ENCODE measurements at regions not wholly inside any gene's neighbourhood (a gene's known extent, or its start where the extent isn't known, plus 50 kb on each side); places are given as distances from the start of the nearest gene placed in this dataset.

DNA sequence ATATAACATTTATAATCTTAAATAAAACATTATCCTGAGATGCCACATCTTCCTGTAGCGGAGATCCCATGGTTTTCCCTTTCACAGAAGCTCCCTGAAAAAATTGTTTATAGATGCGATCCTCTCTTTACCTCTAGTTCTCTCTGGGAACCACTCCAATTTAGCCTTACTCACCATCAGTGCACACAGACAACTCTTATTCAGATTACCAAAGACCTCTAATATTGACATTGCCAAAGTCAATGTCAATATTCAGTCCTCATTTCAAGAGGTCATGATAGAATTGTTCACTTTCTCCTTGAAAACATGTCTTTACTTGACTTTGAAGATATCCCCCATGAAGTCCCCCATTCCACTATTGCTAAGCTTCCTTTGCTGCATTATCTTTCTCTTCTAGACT, 248.8 kb downstream of the CTH start:
- TF ChIP-seq, protein P1, sequence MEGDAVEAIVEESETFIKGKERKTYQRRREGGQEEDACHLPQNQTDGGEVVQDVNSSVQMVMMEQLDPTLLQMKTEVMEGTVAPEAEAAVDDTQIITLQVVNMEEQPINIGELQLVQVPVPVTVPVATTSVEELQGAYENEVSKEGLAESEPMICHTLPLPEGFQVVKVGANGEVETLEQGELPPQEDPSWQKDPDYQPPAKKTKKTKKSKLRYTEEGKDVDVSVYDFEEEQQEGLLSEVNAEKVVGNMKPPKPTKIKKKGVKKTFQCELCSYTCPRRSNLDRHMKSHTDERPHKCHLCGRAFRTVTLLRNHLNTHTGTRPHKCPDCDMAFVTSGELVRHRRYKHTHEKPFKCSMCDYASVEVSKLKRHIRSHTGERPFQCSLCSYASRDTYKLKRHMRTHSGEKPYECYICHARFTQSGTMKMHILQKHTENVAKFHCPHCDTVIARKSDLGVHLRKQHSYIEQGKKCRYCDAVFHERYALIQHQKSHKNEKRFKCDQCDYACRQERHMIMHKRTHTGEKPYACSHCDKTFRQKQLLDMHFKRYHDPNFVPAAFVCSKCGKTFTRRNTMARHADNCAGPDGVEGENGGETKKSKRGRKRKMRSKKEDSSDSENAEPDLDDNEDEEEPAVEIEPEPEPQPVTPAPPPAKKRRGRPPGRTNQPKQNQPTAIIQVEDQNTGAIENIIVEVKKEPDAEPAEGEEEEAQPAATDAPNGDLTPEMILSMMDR (IDR thresholded peaks at IDR 0.05; ENCODE audit: insufficient read depth, low read length, poor library complexity, severe bottlenecking) = no peak
- no peak for DNase-seq (ENCODE audit: extremely low read depth, insufficient read length)
- no peaks in the 10 kb centered on the region for H3K36me3 ChIP-seq (ENCODE audit: control insufficient read depth, insufficient read depth, low read length)
- no peaks in the 10 kb centered on the region for H3K27me3 ChIP-seq (replicated peaks; ENCODE audit: control insufficient read depth, insufficient read depth, low read length)
- no peak overlapping the region for H3K4me3 ChIP-seq (replicated peaks; ENCODE audit: low read depth, low read length)

DNA sequence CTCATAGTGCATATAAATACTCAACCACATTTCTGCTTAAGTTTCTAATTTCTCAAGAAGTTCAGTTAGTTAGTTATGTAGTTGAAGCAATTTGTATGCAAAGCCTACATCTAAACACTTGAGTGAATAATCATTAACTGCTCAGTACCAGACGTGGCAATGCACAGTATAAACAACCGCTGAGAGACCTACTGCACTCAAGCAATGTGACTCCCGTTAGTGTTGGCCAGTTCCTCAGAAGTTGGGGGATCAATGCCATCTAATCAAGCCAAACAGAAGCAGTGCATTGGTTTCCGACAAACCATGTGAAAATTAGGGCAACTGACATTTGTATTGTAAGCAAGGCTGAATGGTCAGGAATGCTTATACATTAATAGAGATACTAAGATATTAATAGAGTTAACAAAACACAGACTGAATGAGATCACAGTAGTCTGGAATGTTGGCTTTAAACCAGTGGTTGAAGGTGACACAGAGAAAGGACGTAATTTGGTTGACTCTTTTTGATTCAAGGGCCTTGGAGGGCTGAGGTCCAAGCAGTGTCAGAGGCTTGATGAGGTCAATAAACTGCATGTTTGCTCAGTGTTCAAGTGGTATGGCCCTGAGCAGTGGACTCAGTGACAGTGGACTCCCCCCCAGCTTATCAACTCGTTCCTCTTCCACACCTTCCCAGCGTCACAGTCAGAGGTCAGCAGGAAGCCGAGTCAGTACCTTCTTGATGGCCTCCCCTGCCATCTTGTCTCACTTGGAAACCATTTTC, 255.5 kb downstream of the CTH start:
- H3K36me3 ChIP-seq (ENCODE audit: control insufficient read depth, insufficient read depth, low read length) = no peaks in the 10 kb centered on the region
- no peaks in the 10 kb centered on the region for H3K27me3 ChIP-seq (replicated peaks; ENCODE audit: control insufficient read depth, insufficient read depth, low read length)
- DNase-seq (ENCODE audit: extremely low read depth, insufficient read length) = no peak
- TF ChIP-seq, protein P1 (IDR thresholded peaks at IDR 0.05; ENCODE audit: insufficient read depth, low read length, poor library complexity, severe bottlenecking) = no peak
- H3K4me3 ChIP-seq (replicated peaks; ENCODE audit: low read depth, low read length) = no peak overlapping the region

DNA sequence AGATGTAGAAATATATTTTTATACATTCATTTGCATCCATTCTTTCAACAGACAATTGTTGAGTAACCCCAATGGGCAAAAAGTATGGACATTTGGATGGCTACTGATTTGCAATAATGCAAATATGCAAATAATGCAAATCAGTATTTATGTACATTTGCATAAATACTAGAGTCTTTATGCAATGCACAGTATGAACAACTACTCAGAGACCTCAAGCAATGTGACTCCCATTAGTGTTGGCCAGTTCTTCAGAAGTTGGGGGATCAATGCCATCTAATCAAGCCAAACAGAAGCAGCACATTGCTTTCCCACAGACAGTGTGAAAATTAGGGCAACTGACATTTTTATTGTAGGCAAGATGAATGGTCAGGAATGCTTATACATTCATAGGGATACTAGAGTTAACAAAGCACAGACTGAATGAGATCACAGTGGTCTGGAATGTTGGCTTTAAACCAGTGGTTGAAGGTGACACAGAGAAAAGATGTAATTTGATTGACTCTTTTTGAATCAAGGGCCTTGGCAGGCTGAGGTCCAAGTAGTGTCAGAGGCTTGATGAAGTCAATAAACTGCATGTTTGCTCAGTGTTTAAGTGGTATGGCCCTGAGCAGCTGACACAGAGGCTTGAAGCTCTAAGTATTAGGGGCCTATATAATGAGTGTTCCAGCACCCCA, 256.6 kb downstream of the CTH start:
- H3K36me3 ChIP-seq (ENCODE audit: control insufficient read depth, insufficient read depth, low read length) = no peaks in the 10 kb centered on the region
- no peak for DNase-seq (ENCODE audit: extremely low read depth, insufficient read length)
- H3K4me3 ChIP-seq (replicated peaks; ENCODE audit: low read depth, low read length) = no peak overlapping the region
- TF ChIP-seq, protein P1 (IDR thresholded peaks at IDR 0.05; ENCODE audit: insufficient read depth, low read length, poor library complexity, severe bottlenecking) = no peak
- H3K27me3 ChIP-seq (replicated peaks; ENCODE audit: control insufficient read depth, insufficient read depth, low read length) = no peaks in the 10 kb centered on the region

DNA sequence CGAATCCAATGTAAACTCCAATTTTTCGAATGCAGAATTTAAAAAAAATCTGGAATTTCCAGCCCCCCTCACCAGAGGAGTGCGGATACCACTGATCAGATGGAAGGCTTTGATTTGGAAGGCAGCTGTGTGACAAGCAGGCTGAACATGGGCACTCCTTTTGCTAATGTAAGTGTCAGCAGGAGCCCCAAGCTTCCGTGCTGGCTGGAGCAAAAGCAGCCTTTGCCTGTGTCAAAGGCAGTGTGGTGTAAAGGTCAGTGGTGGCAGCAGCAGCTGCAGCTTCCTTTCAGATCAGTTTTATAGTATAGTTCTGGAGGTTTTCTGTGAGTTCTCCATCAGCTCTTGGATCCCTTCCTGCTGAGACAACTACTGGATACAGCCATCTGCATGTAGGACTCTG, 259.9 kb downstream of the CTH start:
- TF ChIP-seq, protein P1 (IDR thresholded peaks at IDR 0.05; ENCODE audit: insufficient read depth, low read length, poor library complexity, severe bottlenecking) = no peak
- DNase-seq (ENCODE audit: extremely low read depth, insufficient read length) = no peak
- H3K36me3 ChIP-seq (ENCODE audit: control insufficient read depth, insufficient read depth, low read length) = no peaks in the 10 kb centered on the region
- no peaks in the 10 kb centered on the region for H3K27me3 ChIP-seq (replicated peaks; ENCODE audit: control insufficient read depth, insufficient read depth, low read length)
- no peak overlapping the region for H3K4me3 ChIP-seq (replicated peaks; ENCODE audit: low read depth, low read length)

DNA sequence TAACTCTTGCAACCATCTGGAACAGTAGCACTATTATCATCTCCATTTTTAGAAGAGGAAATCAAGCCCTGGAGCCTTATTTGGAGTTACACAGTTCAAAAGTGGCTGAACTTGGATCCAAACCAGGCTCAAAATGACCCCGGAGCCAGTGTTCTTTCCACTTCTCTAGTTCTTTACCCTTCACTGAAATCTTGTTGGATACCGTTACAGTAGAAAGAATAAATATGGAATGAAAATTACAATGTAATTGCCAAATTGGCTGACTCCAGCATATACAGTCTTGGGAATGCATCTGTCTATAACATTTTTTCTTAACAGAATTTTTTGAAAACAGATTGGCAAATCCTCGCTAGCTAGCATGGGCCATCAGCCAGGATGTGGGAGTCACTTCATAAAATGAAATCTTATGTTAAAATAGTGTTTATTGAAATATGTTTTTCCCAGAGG, 261.4 kb downstream of the CTH start:
- TF ChIP-seq, protein P1 (IDR thresholded peaks at IDR 0.05; ENCODE audit: insufficient read depth, low read length, poor library complexity, severe bottlenecking) = no peak
- DNase-seq (ENCODE audit: extremely low read depth, insufficient read length) = no peak
- H3K36me3 ChIP-seq (ENCODE audit: control insufficient read depth, insufficient read depth, low read length) = no peaks in the 10 kb centered on the region
- H3K27me3 ChIP-seq (replicated peaks; ENCODE audit: control insufficient read depth, insufficient read depth, low read length) = no peaks in the 10 kb centered on the region
- H3K4me3 ChIP-seq (replicated peaks; ENCODE audit: low read depth, low read length) = no peak overlapping the region
